GM12878 (cell line): ENCODE measurements at regions not wholly inside any gene's neighbourhood (a gene's known extent, or its start where the extent isn't known, plus 50 kb on each side); places are given as distances from the start of the nearest gene placed in this dataset.

Experiments used
- BACH1 ChIP-seq: fragments of 450-650 bp; IDR thresholded peaks from 2 replicates; pipeline ENCODE4 v1.6.1; 2017; ENCODE audit warnings: mild to moderate bottlenecking, borderline replicate concordance
- HCFC1 ChIP-seq: fragments of 150-350 bp; IDR thresholded peaks from 2 replicates; pipeline ENCODE4 v1.6.1; 2014; ENCODE audit warnings: low read length
- JUNB ChIP-seq: IDR thresholded peaks from 2 replicates; pipeline ENCODE4 v1.6.1; 2016; ENCODE audit warnings: antibody characterized with exemption, mild to moderate bottlenecking
- KAT2A ChIP-seq: conservative IDR thresholded peaks from 2 replicates; pipeline ENCODE4 v1.6.1; 2011; ENCODE audit warnings: low read depth, low read length; ENCODE audit not compliant: control insufficient read depth
- POLR2A ChIP-seq: IDR thresholded peaks from 2 replicates; pipeline ENCODE4 v1.6.1; 2011; ENCODE audit warnings: low read depth, mild to moderate bottlenecking, low read length
- POLR2AphosphoS2 ChIP-seq: IDR thresholded peaks from 2 replicates; pipeline ENCODE4 v1.6.1; 2011; ENCODE audit warnings: low read depth, mild to moderate bottlenecking, low read length, improper control_type of control experiment, moderate library complexity
- SREBF2 ChIP-seq: IDR thresholded peaks from 2 replicates; pipeline ENCODE4 v1.6.1; 2012; ENCODE audit warnings: mild to moderate bottlenecking, low read length
- TARDBP ChIP-seq: IDR thresholded peaks from 2 replicates; pipeline ENCODE4 v1.6.1; 2016; ENCODE audit warnings: borderline replicate concordance
- TF ChIP-seq, protein P1 (sequence below), 3 experiments: IDR thresholded peaks in 2 of 3; conservative IDR thresholded peaks in 1 of 3; 2 replicates each; pipeline ENCODE4 v1.5.1; 2011; ENCODE audit warnings: low read depth in 3 of 3, low read length in 3 of 3, mild to moderate bottlenecking in 3 of 3, control low read depth in 2 of 3, moderate library complexity in 2 of 3, inconsistent platforms in 1 of 3, mixed read lengths in 1 of 3; ENCODE audit not compliant: control insufficient read depth in 2 of 3, insufficient read depth in 1 of 3; ENCODE audit errors: extremely low read depth in 1 of 3
- TF ChIP-seq, protein P2 (sequence below): fragments of 450-650 bp; IDR thresholded peaks from 2 replicates; pipeline ENCODE4 v1.6.1; 2017; ENCODE audit warnings: mild to moderate bottlenecking
- TF ChIP-seq, protein P3 (sequence below): IDR thresholded peaks from 2 replicates; pipeline ENCODE4 v1.6.1; 2011; ENCODE audit warnings: low read depth, low read length, improper control_type of control experiment, borderline replicate concordance
- TF ChIP-seq, protein P4 (sequence below): fragments of 450-650 bp; IDR thresholded peaks from 2 replicates; pipeline ENCODE4 v1.6.1; 2017; ENCODE audit warnings: mild to moderate bottlenecking, low read depth, inconsistent platforms; ENCODE audit not compliant: poor library complexity, severe bottlenecking

DNA sequence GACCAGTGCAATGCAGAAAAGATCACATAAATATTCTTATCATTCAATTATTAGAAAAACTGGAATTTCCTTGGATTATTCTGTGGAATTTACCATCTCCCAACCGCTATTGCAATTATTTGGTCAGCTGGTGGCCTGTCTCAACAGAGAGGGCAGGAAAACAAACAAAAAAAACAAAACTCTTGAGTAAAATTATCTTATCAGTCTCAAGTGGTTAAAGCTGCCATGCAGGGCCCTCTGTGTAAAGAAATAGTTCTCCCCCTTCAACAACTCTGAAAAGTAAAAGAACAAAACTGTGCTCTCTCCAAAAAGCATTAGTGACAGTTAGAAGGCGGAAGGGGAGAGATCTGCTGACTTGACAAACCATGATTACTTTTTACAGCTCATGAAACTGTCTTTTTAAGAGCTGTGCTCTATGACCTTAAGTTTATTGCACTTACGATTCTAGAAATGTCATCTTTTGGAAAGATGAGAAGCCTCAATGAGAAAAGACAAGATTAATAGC is 152.3 kb downstream of the DLEU7 start:
- TF ChIP-seq, protein P1, sequence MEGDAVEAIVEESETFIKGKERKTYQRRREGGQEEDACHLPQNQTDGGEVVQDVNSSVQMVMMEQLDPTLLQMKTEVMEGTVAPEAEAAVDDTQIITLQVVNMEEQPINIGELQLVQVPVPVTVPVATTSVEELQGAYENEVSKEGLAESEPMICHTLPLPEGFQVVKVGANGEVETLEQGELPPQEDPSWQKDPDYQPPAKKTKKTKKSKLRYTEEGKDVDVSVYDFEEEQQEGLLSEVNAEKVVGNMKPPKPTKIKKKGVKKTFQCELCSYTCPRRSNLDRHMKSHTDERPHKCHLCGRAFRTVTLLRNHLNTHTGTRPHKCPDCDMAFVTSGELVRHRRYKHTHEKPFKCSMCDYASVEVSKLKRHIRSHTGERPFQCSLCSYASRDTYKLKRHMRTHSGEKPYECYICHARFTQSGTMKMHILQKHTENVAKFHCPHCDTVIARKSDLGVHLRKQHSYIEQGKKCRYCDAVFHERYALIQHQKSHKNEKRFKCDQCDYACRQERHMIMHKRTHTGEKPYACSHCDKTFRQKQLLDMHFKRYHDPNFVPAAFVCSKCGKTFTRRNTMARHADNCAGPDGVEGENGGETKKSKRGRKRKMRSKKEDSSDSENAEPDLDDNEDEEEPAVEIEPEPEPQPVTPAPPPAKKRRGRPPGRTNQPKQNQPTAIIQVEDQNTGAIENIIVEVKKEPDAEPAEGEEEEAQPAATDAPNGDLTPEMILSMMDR (IDR thresholded peaks at IDR 0.05 in 2 of 3, conservative IDR thresholded peaks at IDR 0.05 in 1 of 3; ENCODE audit: control insufficient read depth in 2 of 3, extremely low read depth in 1 of 3, insufficient read depth in 1 of 3, low read depth in 3 of 3, low read length in 3 of 3), result no peak
- TF ChIP-seq KAT2A, result no peak
- no peak for TF ChIP-seq POLR2AphosphoS2
- no peak for TF ChIP-seq SREBF2
- no peak for TF ChIP-seq BACH1
- TF ChIP-seq, protein P2, sequence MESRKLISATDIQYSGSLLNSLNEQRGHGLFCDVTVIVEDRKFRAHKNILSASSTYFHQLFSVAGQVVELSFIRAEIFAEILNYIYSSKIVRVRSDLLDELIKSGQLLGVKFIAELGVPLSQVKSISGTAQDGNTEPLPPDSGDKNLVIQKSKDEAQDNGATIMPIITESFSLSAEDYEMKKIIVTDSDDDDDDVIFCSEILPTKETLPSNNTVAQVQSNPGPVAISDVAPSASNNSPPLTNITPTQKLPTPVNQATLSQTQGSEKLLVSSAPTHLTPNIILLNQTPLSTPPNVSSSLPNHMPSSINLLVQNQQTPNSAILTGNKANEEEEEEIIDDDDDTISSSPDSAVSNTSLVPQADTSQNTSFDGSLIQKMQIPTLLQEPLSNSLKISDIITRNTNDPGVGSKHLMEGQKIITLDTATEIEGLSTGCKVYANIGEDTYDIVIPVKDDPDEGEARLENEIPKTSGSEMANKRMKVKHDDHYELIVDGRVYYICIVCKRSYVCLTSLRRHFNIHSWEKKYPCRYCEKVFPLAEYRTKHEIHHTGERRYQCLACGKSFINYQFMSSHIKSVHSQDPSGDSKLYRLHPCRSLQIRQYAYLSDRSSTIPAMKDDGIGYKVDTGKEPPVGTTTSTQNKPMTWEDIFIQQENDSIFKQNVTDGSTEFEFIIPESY, result no peak
- TF ChIP-seq, protein P3, sequence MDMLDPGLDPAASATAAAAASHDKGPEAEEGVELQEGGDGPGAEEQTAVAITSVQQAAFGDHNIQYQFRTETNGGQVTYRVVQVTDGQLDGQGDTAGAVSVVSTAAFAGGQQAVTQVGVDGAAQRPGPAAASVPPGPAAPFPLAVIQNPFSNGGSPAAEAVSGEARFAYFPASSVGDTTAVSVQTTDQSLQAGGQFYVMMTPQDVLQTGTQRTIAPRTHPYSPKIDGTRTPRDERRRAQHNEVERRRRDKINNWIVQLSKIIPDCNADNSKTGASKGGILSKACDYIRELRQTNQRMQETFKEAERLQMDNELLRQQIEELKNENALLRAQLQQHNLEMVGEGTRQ, result no peak
- no peak for TF ChIP-seq HCFC1
- no peak for TF ChIP-seq TARDBP
- no peak for TF ChIP-seq POLR2A
- no peak for TF ChIP-seq JUNB
- TF ChIP-seq, protein P4, sequence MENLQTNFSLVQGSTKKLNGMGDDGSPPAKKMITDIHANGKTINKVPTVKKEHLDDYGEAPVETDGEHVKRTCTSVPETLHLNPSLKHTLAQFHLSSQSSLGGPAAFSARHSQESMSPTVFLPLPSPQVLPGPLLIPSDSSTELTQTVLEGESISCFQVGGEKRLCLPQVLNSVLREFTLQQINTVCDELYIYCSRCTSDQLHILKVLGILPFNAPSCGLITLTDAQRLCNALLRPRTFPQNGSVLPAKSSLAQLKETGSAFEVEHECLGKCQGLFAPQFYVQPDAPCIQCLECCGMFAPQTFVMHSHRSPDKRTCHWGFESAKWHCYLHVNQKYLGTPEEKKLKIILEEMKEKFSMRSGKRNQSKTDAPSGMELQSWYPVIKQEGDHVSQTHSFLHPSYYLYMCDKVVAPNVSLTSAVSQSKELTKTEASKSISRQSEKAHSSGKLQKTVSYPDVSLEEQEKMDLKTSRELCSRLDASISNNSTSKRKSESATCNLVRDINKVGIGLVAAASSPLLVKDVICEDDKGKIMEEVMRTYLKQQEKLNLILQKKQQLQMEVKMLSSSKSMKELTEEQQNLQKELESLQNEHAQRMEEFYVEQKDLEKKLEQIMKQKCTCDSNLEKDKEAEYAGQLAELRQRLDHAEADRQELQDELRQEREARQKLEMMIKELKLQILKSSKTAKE, result no peak
